Esophagus muscularis mucosa (tissue), 4 donors: ENCODE measurements at regions not wholly inside any gene's neighbourhood (a gene's known extent, or its start where the extent isn't known, plus 50 kb on each side); places are given as distances from the start of the nearest gene placed in this dataset.

Source experiments
- CTCF ChIP-seq, 3 experiments: fragments of 200-600 bp in 2 of 3; fragments of 450-650 bp in 1 of 3; sonication (generic) in 2 of 3; IDR thresholded peaks; one replicate each; pipeline ENCODE4 v1.5.1; 2017 to 2019; ENCODE audit warnings: antibody characterized with exemption in 3 of 3, mild to moderate bottlenecking in 2 of 3, moderate library complexity in 1 of 3
- EP300 ChIP-seq: sonication (generic); formaldehyde crosslinking; IDR thresholded peaks from one replicate; pipeline ENCODE4 v1.6.1; 2017; ENCODE audit warnings: antibody characterized with exemption
- POLR2A ChIP-seq: fragments of 450-650 bp; IDR thresholded peaks from one replicate; pipeline ENCODE4 v1.6.1; 2017; ENCODE audit warnings: antibody characterized with exemption, moderate library complexity, mild to moderate bottlenecking, low read depth
- POLR2AphosphoS5 ChIP-seq, 2 donors: sonication (generic); formaldehyde crosslinking; IDR thresholded peaks; one replicate each; pipeline ENCODE4 v1.6.1; 2017; ENCODE audit warnings: antibody characterized with exemption in 2 of 2

GRCh38 chr7:10537764-10538163, 435.9 kb upstream of the PHF14 start:
- TF ChIP-seq CTCF (IDR thresholded peaks at IDR 0.05) (no peak), POLR2A (no peak), EP300 (no peak), POLR2AphosphoS5 (IDR thresholded peaks at IDR 0.05) (no peak)
